GM12878 (cell line): ENCODE measurements at regions not wholly inside any gene's neighbourhood (a gene's known extent, or its start where the extent isn't known, plus 50 kb on each side); places are given as distances from the start of the nearest gene placed in this dataset.
A peak's percentile ranks its signal among the peaks of the same experiment; 100 is the strongest.

Source experiments
- BHLHE40 ChIP-seq, 2 experiments: fragments of 450-650 bp in 1 of 2; IDR thresholded peaks; 2 replicates each; pipeline ENCODE4 v1.6.1; 2011 to 2017; ENCODE audit warnings: low read depth in 2 of 2, borderline replicate concordance in 1 of 2, improper control_type of control experiment in 1 of 2, low read length in 1 of 2, mild to moderate bottlenecking in 1 of 2
- CEBPB ChIP-seq, 2 experiments: fragments of 150-350 bp in 1 of 2; IDR thresholded peaks; 2 replicates each; pipeline ENCODE4 v1.6.1; 2012 to 2014; ENCODE audit warnings: low read depth in 2 of 2, low read length in 2 of 2, borderline replicate concordance in 1 of 2, inconsistent platforms in 1 of 2
- CREM ChIP-seq: IDR thresholded peaks from 2 replicates; pipeline ENCODE4 v1.6.1; 2014; ENCODE audit warnings: antibody characterized with exemption, low read depth
- EGR1 ChIP-seq, 2 experiments: IDR thresholded peaks; 1 replicate in 1 of 2; 2 replicates in 1 of 2; pipeline ENCODE4 v1.6.1; 2011 to 2012; ENCODE audit warnings: low read depth in 2 of 2, low read length in 2 of 2, borderline replicate concordance in 1 of 2, mild to moderate bottlenecking in 1 of 2, moderate library complexity in 1 of 2
- EZH2 ChIP-seq: IDR thresholded peaks from 2 replicates; pipeline ENCODE4 v1.6.1; 2012; ENCODE audit warnings: low read depth, mild to moderate bottlenecking, control low read depth, inconsistent platforms, low read length, borderline replicate concordance; ENCODE audit not compliant: control insufficient read depth
- IKZF1 ChIP-seq: fragments of 450-650 bp; conservative IDR thresholded peaks from 2 replicates; pipeline ENCODE4 v1.6.1; 2017; ENCODE audit warnings: antibody characterized with exemption, mild to moderate bottlenecking
- JUND ChIP-seq: IDR thresholded peaks from 2 replicates; pipeline ENCODE4 v1.6.1; 2012; ENCODE audit warnings: low read depth, mild to moderate bottlenecking, low read length, improper control_type of control experiment, moderate library complexity
- MXI1 ChIP-seq: fragments of 150-350 bp; IDR thresholded peaks from 2 replicates; pipeline ENCODE4 v1.6.1; 2011; ENCODE audit warnings: low read depth, mild to moderate bottlenecking, inconsistent platforms, low read length, improper control_type of control experiment
- MYC ChIP-seq: IDR thresholded peaks from 2 replicates; pipeline ENCODE4 v1.6.1; 2011; ENCODE audit warnings: mild to moderate bottlenecking, low read length, moderate library complexity, inconsistent platforms; ENCODE audit not compliant: insufficient read depth, insufficient replicate concordance, insufficient read length, severe bottlenecking
- NFIC ChIP-seq: IDR thresholded peaks from 2 replicates; pipeline ENCODE4 v1.6.1; 2012; ENCODE audit warnings: low read depth, mild to moderate bottlenecking, inconsistent platforms, low read length, moderate library complexity
- NFXL1 ChIP-seq: fragments of 450-650 bp; IDR thresholded peaks from 2 replicates; pipeline ENCODE4 v1.6.1; 2017; ENCODE audit warnings: antibody characterized with exemption, mild to moderate bottlenecking, borderline replicate concordance
- NR2C1 ChIP-seq: fragments of 450-650 bp; IDR thresholded peaks from 2 replicates; pipeline ENCODE4 v1.6.1; 2017; ENCODE audit warnings: antibody characterized with exemption, mild to moderate bottlenecking, moderate library complexity
- NR2C2 ChIP-seq: IDR thresholded peaks from 2 replicates; pipeline ENCODE4 v1.6.1; 2011; ENCODE audit warnings: borderline replicate concordance, low read depth; ENCODE audit not compliant: control insufficient read depth, insufficient read length
- NR2F1 ChIP-seq: fragments of 450-650 bp; conservative IDR thresholded peaks from 2 replicates; pipeline ENCODE4 v1.6.1; 2017; ENCODE audit warnings: mild to moderate bottlenecking
- RCOR1 ChIP-seq: conservative IDR thresholded peaks from 2 replicates; pipeline ENCODE4 v1.6.1; 2012; ENCODE audit warnings: low read depth, low read length, improper control_type of control experiment
- SP1 ChIP-seq: IDR thresholded peaks from one replicate; pipeline ENCODE4 v1.6.1; 2011; ENCODE audit warnings: low read depth, low read length
- SPI1 ChIP-seq: IDR thresholded peaks from 2 replicates; pipeline ENCODE4 v1.6.1; 2011; ENCODE audit warnings: low read depth, mild to moderate bottlenecking, low read length, moderate library complexity, borderline replicate concordance; ENCODE audit not compliant: insufficient read depth
- STAT3 ChIP-seq: IDR thresholded peaks from 2 replicates; pipeline ENCODE4 v1.6.1; 2011; ENCODE audit warnings: low read depth, low read length, improper control_type of control experiment
- SUZ12 ChIP-seq: fragments of 200-600 bp; sonication (generic); IDR thresholded peaks from one replicate; pipeline ENCODE4 v1.6.1; 2018; ENCODE audit warnings: antibody characterized with exemption, mild to moderate bottlenecking; ENCODE audit not compliant: unreplicated experiment
- TCF3 ChIP-seq: IDR thresholded peaks from 2 replicates; pipeline ENCODE4 v1.6.1; 2012; ENCODE audit warnings: low read depth, mild to moderate bottlenecking, low read length, borderline replicate concordance; ENCODE audit not compliant: insufficient read depth
- ZBED1 ChIP-seq: IDR thresholded peaks from 2 replicates; pipeline ENCODE4 v1.6.1; 2016; ENCODE audit warnings: borderline replicate concordance
- TF ChIP-seq, protein P1 (sequence below): IDR thresholded peaks from 2 replicates; pipeline ENCODE4 v1.6.1; 2011; ENCODE audit warnings: low read depth, mild to moderate bottlenecking, low read length, moderate library complexity, borderline replicate concordance; ENCODE audit errors: extremely low read depth
- TF ChIP-seq, protein P2 (sequence below): IDR thresholded peaks from 2 replicates; pipeline ENCODE4 v1.6.1; 2011; ENCODE audit warnings: borderline replicate concordance, low read depth, mild to moderate bottlenecking, moderate library complexity, low read length; ENCODE audit not compliant: insufficient read depth, poor library complexity, severe bottlenecking

DNA sequence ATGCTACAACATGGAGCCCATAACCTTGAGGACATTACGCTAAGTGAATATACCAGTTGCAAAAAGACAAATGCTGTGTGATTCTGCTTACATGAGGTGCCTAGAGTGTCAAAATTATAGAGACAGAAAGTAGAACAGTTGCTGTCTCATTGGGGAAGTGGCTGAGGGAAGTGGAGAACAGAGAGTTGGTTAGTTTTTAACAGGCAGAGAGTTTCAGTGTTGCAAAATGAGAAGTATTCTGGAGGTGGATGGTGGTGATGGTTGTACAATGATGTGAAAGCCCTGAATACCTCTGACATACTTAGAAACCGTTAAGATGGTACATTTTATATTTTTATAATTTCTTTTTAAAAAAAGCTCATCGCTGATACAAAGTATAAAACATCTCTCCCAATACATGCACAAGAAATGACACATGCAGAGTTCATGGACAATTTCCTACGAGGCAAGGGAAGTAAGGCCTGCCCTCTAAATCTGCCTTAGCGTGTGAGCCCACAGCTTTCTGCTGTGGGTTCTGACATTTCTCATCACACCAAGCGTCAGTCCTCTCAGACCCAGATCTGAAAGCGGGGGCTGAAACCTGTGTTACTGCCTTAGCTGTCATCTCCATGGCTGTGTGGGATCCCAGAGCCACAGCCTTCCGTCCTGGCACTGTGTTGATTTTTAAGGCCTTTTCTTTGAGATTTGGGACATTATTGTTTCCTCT, 126.0 kb downstream of the RNASET2 start (continued):
- TF ChIP-seq, protein P1, sequence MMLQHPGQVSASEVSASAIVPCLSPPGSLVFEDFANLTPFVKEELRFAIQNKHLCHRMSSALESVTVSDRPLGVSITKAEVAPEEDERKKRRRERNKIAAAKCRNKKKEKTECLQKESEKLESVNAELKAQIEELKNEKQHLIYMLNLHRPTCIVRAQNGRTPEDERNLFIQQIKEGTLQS = no peak
- TF ChIP-seq NR2C1 = no peak
- TF ChIP-seq RCOR1 = no peak
- 0 out of 2 replicates have a peak, but pooled peaks have one; percentile 27 for TF ChIP-seq TCF3
- TF ChIP-seq MYC = no peak
- TF ChIP-seq IKZF1 = peak; percentile 63
- peak; percentile 13 for TF ChIP-seq SP1
- TF ChIP-seq BHLHE40 (IDR thresholded peaks at IDR 0.05; ENCODE audit: borderline replicate concordance in 1 of 2, low read depth in 2 of 2, low read length in 1 of 2) = no peak
- TF ChIP-seq ZBED1 = no peak
- peak; percentile 94 for TF ChIP-seq SPI1
- TF ChIP-seq SUZ12 = no peak
- TF ChIP-seq STAT3 = no peak
- TF ChIP-seq NR2C2 = no peak
- no peak for TF ChIP-seq EZH2
- no peak; the same call in 1 of the 2 replicates for TF ChIP-seq CREM
- TF ChIP-seq NR2F1 = no peak
- no peak for TF ChIP-seq MXI1
- no peak for TF ChIP-seq NFXL1
- TF ChIP-seq JUND = no peak
- TF ChIP-seq, protein P2, sequence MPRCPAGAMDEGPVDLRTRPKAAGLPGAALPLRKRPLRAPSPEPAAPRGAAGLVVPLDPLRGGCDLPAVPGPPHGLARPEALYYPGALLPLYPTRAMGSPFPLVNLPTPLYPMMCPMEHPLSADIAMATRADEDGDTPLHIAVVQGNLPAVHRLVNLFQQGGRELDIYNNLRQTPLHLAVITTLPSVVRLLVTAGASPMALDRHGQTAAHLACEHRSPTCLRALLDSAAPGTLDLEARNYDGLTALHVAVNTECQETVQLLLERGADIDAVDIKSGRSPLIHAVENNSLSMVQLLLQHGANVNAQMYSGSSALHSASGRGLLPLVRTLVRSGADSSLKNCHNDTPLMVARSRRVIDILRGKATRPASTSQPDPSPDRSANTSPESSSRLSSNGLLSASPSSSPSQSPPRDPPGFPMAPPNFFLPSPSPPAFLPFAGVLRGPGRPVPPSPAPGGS = peak; percentile 60
- TF ChIP-seq CEBPB (IDR thresholded peaks at IDR 0.05; ENCODE audit: borderline replicate concordance in 1 of 2, low read depth in 2 of 2, low read length in 2 of 2) = no peak
- TF ChIP-seq NFIC = peak; percentile 59
- peak in 1 of 2 experiments; percentile 59; a peak in 2 of 3 replicates for TF ChIP-seq EGR1 (IDR thresholded peaks at IDR 0.05; ENCODE audit: borderline replicate concordance in 1 of 2, low read depth in 2 of 2, low read length in 2 of 2)
